Ascending aorta (tissue), 2 donors: ENCODE measurements at regions not wholly inside any gene's neighbourhood (a gene's known extent, or its start where the extent isn't known, plus 50 kb on each side); places are given as distances from the start of the nearest gene placed in this dataset.

Experiments used
- DNase-seq, 2 donors: peaks; one replicate each; pipeline ENCODE4 v3.0.0-alpha.2; 2019; ENCODE audit warnings: low spot score in 2 of 2
- H3K27ac ChIP-seq, 2 donors: fragments of 200-600 bp; sonication (generic); one replicate each; pipeline ENCODE4 v1.5.1; 2016 to 2017; ENCODE audit warnings: mild to moderate bottlenecking in 1 of 2
- H3K27me3 ChIP-seq: fragments of 200-600 bp; sonication (generic); one replicate; pipeline ENCODE4 v1.5.1; 2017
- H3K36me3 ChIP-seq, 2 donors: fragments of 200-600 bp; sonication (generic); one replicate each; pipeline ENCODE4 v1.5.1; 2016
- H3K4me1 ChIP-seq, 2 donors: fragments of 200-600 bp; sonication (generic); one replicate each; pipeline ENCODE4 v1.5.1; 2016 to 2017; ENCODE audit warnings: mild to moderate bottlenecking in 1 of 2
- H3K4me3 ChIP-seq, 2 donors: fragments of 200-600 bp; sonication (generic); one replicate each; pipeline ENCODE4 v1.5.1; 2016 to 2017; ENCODE audit warnings: mild to moderate bottlenecking in 1 of 2
- H3K9me3 ChIP-seq, 2 donors: fragments of 200-600 bp; sonication (generic); one replicate each; pipeline ENCODE4 v1.5.1; 2016
- intact Hi-C: fragments of 100-400 bp; cut with DNase I; formaldehyde crosslinking; loops from one replicate; pipeline ENCODE4 v1.15.1; 2023
- TF ChIP-seq, protein P1 (sequence below), 3 experiments: fragments of 200-600 bp in 2 of 3; fragments of 450-650 bp in 1 of 3; sonication (generic) in 2 of 3; IDR thresholded peaks; one replicate each; pipeline ENCODE4 v1.5.1; 2016 to 2019; ENCODE audit warnings: antibody characterized with exemption in 3 of 3, mild to moderate bottlenecking in 1 of 3, moderate library complexity in 1 of 3

DNA sequence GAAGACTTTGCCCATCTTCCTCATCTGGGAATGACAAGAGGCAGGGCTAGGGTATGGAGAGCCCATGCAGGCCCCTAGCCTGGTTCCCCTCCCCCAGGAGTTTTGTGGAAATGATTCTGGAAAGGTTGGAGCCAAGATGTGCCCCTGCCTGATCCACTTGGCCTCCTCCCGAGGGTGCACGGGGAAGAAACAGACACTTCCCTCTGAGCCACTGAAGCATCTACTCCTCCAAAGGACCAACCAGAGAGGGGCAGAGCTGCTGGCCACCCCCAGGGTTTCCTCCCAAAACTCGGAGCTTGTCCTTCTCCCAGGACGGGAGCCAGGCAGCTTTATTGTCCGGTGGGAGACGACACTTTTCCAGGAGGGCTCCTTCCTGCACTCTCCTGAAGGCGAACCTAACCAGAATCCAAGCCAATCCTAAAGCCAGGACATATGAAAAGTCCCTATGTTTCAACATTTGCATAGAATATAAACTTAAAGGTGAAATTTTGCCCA lies 149.2 kb upstream of the COPS8 start:
- intact Hi-C loops, result no loop called here
- TF ChIP-seq, protein P1, sequence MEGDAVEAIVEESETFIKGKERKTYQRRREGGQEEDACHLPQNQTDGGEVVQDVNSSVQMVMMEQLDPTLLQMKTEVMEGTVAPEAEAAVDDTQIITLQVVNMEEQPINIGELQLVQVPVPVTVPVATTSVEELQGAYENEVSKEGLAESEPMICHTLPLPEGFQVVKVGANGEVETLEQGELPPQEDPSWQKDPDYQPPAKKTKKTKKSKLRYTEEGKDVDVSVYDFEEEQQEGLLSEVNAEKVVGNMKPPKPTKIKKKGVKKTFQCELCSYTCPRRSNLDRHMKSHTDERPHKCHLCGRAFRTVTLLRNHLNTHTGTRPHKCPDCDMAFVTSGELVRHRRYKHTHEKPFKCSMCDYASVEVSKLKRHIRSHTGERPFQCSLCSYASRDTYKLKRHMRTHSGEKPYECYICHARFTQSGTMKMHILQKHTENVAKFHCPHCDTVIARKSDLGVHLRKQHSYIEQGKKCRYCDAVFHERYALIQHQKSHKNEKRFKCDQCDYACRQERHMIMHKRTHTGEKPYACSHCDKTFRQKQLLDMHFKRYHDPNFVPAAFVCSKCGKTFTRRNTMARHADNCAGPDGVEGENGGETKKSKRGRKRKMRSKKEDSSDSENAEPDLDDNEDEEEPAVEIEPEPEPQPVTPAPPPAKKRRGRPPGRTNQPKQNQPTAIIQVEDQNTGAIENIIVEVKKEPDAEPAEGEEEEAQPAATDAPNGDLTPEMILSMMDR (IDR thresholded peaks at IDR 0.05), result no peak
- H3K4me1 ChIP-seq, result no peaks in the 10 kb centered on the region

DNA sequence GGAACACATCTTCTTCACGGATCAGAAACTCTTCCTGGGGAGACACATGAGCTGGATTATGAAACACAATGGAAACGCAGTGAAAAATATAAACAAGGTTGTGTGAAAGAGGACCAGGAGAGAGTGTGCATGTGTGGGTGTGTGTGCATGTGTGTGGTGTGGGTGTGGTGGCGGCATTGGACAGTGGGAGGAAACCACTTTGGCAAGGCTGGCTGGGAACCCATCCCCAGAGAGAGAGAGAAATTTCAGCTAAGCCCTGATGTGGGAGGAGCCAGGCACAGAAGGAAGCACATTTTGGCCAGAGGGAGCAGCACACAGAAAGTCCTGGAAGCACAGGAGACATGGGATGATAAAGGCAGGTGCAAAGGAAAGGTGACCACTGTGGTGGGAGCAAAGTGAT lies 147.6 kb upstream of the COPS8 start:
- no peaks in the 10 kb centered on the region for H3K27me3 ChIP-seq
- no peak for DNase-seq
- H3K4me3 ChIP-seq, result no peak overlapping the region
- H3K27ac ChIP-seq, result no peak overlapping the region
- TF ChIP-seq, protein P1 (IDR thresholded peaks at IDR 0.05), result no peak
- no peaks in the 10 kb centered on the region for H3K9me3 ChIP-seq
- no peaks in the 10 kb centered on the region for H3K4me1 ChIP-seq
- intact Hi-C loops, result no loop called here
- H3K36me3 ChIP-seq, result no peaks in the 10 kb centered on the region

More for the DNA sequence above, 149.2 kb upstream of the COPS8 start:
- no peak for DNase-seq
- Histone ChIP-seq H3K4me3 (no peak overlapping the region), H3K27me3 (no peaks in the 10 kb centered on the region), H3K27ac (no peak overlapping the region), H3K9me3 (no peaks in the 10 kb centered on the region), H3K36me3 (no peaks in the 10 kb centered on the region)

DNA sequence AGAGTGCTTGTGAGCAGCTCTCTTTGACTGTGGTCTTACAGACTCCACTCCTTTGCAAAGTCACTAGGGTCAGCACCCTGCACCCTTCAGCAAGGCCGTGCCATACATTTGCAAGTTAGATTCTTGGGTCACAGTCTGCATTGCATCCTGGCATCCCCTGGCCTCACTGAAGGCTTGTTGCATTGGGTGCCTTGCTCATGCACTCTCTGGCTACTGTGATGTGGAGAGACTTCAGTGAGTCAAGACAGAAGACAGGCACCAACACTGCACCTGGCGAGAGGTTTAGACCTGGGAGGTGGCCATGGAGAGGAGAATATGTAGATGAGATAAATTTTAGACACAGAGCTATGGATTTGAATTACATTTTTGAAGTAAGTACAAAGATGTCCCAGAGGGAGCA lies 146.4 kb upstream of the COPS8 start:
- no peaks in the 10 kb centered on the region for H3K27me3 ChIP-seq
- TF ChIP-seq, protein P1 (IDR thresholded peaks at IDR 0.05), result no peak
- intact Hi-C loops, result no loop called here
- H3K4me3 ChIP-seq, result no peak overlapping the region
- DNase-seq, result no peak
- H3K27ac ChIP-seq, result no peak overlapping the region
- H3K4me1 ChIP-seq, result no peaks in the 10 kb centered on the region
- H3K9me3 ChIP-seq, result no peaks in the 10 kb centered on the region
- no peaks in the 10 kb centered on the region for H3K36me3 ChIP-seq

DNA sequence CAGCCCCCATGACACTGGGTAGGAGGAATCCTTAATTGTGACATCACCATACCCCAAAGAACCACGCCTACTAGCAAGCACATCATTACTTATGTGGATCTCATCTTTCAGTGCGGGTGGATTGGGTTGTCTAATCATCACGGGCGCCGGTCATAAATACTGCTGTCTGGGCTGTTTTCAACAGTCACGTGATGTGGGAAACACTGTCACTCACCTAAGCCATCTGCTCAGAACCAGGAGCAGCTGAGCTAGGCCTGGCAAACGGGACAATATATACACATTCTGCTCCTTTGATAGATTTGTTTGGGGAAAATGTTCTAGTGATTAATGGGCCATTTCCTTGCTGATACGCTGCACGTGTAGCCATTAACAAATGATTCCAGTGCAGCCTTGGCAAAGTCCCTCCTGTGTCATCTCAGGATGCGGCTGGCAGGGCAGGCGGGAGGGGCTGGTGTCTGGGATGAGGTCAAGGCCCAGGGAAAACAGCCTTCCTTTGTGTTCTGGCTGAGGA lies 145.9 kb upstream of the COPS8 start:
- no peaks in the 10 kb centered on the region for H3K9me3 ChIP-seq
- no peak for DNase-seq
- intact Hi-C loops, result no loop called here
- H3K27ac ChIP-seq, result no peak overlapping the region
- H3K36me3 ChIP-seq, result no peaks in the 10 kb centered on the region
- TF ChIP-seq, protein P1 (IDR thresholded peaks at IDR 0.05), result no peak
- no peaks in the 10 kb centered on the region for H3K27me3 ChIP-seq
- H3K4me1 ChIP-seq, result no peaks in the 10 kb centered on the region
- no peak overlapping the region for H3K4me3 ChIP-seq

DNA sequence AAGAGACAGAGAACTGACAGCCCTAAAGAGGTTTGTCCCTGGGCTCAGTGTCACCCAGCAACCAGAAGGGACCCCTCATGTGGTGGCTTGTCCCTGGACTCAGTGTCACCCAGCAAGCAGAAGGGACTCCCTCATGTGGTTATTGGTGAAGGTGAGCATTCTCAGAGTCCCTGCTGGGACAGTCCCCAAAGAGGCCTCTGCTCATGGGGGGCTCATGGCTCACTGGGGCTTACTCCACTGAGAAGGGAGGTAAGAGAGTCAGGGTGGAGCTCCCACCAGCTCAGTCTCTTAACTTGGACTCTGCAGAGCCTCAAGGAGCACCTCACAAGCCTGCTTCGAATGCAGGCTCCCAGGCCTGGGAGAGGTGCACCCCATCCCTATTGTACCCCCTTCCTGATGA lies 145.2 kb upstream of the COPS8 start:
- Histone ChIP-seq H3K4me3 (no peak overlapping the region), H3K4me1 (no peaks in the 10 kb centered on the region), H3K9me3 (no peaks in the 10 kb centered on the region), H3K36me3 (no peaks in the 10 kb centered on the region), H3K27ac (no peak overlapping the region), H3K27me3 (no peaks in the 10 kb centered on the region)
- no peak for DNase-seq
- intact Hi-C loops, result no loop called here
- TF ChIP-seq, protein P1 (IDR thresholded peaks at IDR 0.05), result no peak
